Kasumi-1 (cell line): ENCODE measurements at regions not wholly inside any gene's neighbourhood (a gene's known extent, or its start where the extent isn't known, plus 50 kb on each side); places are given as distances from the start of the nearest gene placed in this dataset.

Experiments
- DNase-seq, 2 experiments: peaks; one replicate each; lab custom pipeline; 2025; lab: John Stamatoyannopoulos, UW

- DNase-seq, result no peak
These were observed 93.3 kb downstream of the EDN1 start for GRCh38 chr6:12383448-12383847.

GRCh38 chr6:12384357-12384912 is 94.3 kb downstream of the EDN1 start:
- DNase-seq, result no peak

DNA sequence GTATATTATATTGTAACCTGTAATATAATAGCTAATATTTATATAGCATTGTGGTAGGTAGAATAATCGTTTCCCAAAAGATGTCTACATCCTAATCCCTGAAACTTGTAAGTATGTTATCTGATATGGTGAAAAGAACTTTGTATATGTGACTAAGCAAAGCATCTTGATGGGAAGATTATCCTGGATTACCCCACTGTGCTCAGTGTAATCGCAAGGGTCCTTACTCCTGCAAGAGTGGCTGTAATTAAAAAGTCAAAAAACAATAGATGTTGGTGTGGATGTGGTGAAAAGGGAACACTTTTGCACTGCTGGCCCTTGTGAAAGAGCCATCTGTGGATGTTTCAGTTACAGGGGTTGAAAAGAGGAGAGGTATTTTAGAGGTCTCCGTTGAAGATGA is 95.2 kb downstream of the EDN1 start:
- no peak for DNase-seq

DNA sequence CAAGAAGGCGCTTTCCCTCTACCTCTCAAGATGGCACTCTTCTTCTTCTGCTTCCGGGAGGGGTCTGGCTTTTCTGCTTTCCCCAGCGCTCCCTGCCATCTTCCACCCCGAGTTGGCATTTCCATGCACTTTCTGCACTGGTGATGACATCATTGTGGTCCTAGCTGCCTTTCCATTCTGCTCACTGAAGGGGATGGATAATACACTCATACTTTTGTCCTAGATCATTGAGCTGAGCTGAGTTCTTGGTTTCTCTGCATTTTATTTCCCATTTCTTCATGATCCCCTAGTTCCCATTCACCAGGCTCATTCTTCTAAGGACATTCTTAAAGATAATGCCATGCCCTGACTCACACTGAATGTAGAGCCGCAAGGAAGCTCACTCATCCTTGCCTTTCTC is 96.7 kb downstream of the EDN1 start:
- DNase-seq, result no peak

GRCh38 chr6:12391472-12391871 is 101.3 kb downstream of the EDN1 start:
- DNase-seq, result no peak

GRCh38 chr6:12392490-12392889 is 102.3 kb downstream of the EDN1 start:
- no peak for DNase-seq

- no peak for DNase-seq
These were observed 102.9 kb downstream of the EDN1 start for GRCh38 chr6:12393100-12393499.

DNA sequence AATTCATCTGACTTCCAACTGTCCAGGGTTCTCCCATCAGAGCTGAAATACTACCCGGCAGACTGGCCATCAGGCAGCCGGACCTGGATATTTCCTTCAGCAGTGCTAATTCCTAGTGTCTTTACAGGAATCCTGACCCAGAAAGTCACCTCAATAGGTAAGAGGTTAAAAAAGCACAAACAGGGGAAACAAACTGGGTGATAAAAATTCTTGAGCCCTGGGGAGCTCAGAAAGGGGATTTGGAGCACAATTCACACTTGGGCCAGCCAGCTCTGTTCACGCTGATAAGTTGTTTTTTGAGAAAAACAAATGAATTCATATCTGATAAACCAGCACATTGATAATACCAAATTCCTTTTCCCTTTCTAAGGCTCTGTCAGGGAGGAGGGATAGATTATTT is 104.0 kb downstream of the EDN1 start:
- no peak for DNase-seq

GRCh38 chr6:12395898-12396297 is 105.7 kb downstream of the EDN1 start:
- DNase-seq, result no peak

DNA sequence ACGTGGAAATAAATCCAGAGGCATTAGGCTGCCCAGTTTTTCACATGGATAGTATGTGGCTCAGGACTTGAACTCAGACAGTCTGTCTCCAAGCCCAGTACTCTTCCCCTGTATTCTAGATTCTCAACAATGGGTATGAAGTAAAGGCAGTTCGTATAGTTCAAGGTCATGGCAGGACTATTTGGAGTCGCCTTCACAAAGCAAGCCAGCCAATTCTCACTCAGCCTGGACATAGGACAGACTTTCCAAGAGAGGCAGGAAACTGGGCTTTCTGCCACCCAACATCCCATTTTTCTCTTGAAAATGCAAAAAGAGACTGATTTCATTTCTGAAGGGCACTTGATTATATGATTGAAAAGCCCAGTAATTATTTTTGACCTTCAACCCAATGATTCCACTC is 111.0 kb downstream of the EDN1 start:
- DNase-seq, result no peak

DNA sequence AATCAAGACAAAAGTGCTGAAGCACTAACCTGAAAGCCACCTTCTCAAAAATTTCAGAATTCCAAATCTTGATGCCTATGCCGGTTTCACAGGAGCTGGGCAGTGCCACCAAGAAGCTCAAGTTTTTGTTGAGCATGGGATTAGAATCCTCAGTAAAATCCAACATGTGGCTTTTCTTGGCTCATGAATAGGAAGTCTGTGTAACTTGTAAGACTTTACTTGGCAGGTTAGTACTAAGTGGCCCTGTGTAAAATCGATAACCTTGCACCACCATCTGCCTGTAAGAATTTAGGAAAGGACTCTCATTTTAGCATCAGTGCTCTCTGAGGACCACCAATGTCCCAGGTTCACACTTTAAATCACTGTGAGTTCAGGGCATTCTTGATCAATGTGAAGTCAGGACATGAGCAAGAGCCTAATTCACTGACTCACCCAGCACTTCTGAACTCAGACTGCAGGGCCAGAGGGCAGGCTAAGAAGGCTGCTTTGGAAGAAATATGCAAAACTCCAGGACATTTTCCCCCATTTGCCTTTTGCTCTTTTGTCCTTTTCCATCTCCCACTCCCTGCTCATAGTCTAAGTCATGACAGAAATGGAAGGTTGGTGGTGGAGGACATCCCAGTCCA is 113.2 kb downstream of the EDN1 start:
- no peak for DNase-seq

GRCh38 chr6:12403947-12404647 is 113.9 kb downstream of the EDN1 start:
- DNase-seq, result no peak

- no peak for DNase-seq
These were observed 114.5 kb downstream of the EDN1 start for GRCh38 chr6:12404651-12405050.

DNA sequence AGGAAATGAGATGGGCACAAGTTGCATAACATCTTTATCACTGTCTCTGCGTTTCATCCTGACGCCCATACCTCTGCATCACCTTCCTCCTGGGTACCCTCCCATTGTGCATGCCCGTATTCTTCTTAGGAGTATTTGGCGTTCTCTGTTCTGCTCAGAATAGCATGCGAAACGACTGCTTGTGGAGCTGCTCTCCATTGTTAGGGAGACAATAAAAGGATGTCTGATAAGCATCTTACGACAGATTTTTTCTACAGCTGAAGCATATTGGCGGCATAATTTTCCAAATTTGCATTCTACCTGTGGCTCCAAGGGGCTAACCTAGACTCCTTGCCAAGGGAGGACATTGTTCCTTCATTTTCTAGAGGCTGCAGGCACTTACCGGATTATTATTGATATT is 118.6 kb downstream of the EDN1 start:
- no peak for DNase-seq

- DNase-seq, result no peak
These were observed 120.8 kb downstream of the EDN1 start for GRCh38 chr6:12410946-12411345.

DNA sequence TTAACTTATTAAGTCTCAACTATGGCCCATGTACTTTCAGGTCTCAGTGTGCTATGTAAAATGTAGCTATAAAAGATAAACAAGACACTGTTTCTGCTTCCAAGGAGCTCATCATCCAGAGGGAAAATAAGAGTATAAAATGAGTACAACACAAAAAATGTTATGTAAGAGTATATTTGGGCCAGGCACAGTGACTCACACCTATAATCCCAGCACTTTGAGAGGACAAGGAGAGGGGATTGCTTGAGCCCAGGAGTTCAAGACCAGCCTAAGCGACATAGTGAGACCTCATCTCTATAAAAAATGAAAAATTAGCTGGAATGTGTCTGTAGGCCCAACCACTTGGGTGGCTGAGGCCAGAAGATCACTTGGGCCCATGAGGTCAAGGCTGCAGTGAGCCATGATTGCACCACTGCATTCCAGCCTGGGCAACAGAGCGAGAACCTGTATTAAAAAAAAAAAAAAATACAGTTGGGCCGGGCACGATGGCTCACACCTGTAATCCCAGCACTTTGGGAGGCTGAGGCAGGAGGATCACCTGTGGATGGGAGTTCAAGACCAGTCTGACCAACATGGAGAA is 124.0 kb downstream of the EDN1 start:
- DNase-seq, result no peak

GRCh38 chr6:12415980-12416598 is 125.9 kb downstream of the EDN1 start:
- no peak for DNase-seq

DNA sequence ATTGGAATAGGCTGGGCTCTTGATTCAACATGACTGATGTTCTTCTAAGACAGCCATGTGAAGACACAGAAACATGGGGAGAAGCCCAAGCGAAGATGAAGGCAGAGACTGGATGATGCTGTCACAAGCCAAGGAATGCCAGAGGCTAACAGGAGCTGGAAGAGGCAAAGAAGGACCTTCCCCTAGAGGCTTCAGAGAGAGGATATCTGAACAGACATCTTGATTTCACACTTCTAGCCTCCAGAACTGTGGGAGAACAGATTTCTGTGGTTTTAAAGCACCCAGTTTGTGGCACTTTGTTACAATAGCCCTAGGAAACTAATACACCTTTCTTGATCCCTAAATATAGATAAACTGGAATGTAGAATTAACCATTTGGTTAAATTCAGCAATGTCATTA is 127.0 kb downstream of the EDN1 start:
- no peak for DNase-seq

DNA sequence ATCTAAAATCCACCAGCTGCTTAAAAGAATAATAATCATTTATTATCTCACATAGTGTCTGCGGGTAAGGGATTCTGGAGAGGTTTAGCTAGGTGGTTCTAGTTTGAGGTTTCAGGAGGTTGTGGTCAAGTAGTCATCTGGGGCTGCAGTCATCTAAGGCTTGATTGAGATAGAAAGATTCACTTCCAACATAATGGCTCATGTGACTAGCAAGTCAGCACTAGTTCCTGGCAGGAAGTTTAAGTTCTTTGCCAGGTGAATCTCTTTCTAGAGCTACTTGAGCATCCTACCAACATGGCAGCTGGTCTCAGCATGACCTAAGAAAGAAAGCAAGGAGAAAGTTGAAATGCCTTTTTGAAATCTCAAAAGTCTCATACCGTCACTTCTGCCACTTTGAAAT is 128.8 kb downstream of the EDN1 start:
- no peak for DNase-seq

DNA sequence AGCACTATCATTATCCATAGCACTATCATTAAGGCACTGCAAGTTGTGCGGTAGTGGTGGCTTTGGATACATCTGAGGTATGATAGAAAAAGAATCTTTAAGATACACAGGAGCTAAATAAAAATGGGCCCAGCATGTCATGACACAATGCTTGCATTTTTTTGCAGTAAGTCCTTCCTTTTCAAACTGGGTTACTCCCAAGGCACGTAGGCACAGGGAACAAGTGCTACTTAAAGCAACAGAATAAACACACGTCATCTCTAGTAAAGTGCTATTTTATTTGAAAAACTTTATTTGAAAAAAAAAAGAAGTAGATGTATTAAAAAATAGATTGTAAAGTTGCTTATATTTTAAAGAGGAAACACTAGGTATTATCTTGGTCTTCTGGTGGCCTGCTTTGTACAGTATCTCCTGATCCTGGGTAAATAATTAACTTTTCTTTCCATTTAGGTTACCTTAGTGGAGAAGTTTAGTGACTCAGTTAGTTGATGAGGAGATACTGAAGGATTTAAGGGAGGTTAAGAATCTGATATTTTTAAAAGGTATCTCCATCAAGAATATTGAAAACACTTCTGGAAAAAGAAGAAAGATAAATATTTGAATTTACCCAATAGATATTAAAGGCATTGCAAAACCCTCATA is 129.6 kb downstream of the EDN1 start:
- no peak for DNase-seq

- DNase-seq, result no peak
These were observed 130.5 kb downstream of the EDN1 start for GRCh38 chr6:12420626-12421025.

DNA sequence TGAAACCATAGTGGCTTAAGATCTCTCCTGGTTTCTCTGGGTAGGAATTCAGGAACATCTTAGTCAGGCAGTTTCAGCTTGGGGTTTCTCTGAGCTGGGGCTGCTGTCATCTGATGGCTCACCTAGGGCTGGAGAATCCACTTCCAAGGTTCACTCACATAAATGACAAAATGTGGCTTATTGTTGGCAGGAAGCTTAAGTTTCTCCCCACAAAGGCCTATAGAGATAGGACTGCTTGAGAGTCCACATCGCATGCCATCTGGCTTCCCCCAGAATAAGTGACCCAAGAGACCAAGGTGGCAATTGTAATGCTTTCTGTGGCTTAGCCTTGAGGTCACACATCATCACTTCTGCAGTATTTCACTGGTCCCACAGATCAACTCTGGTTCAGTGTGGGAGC is 131.4 kb downstream of the EDN1 start:
- DNase-seq, result no peak
